SK-N-SH treated with all-trans-retinoic acid at 6 μM for 48 hours (cell line): ENCODE measurements at regions not wholly inside any gene's neighbourhood (a gene's known extent, or its start where the extent isn't known, plus 50 kb on each side); places are given as distances from the start of the nearest gene placed in this dataset.

Experiments used
- ARNTL ChIP-seq: fragments of 450-650 bp; formaldehyde crosslinking; IDR thresholded peaks from 2 replicates; pipeline ENCODE4 v1.5.0; 2020; ENCODE audit warnings: low read depth, mild to moderate bottlenecking, moderate library complexity, borderline replicate concordance
- BACH2 ChIP-seq: fragments of 250-450 bp; sonication (Bioruptor Pico); IDR thresholded peaks from 2 replicates; pipeline ENCODE4 v1.9.0; 2021; ENCODE audit warnings: mild to moderate bottlenecking, borderline replicate concordance
- OSR1 ChIP-seq: fragments of 250-450 bp; sonication (Bioruptor Pico); IDR thresholded peaks from 2 replicates; pipeline ENCODE4 v1.8.0; 2022; ENCODE audit warnings: moderate library complexity, mild to moderate bottlenecking, inconsistent platforms
- PATZ1 ChIP-seq: fragments of 250-450 bp; sonication (Bioruptor Pico); IDR thresholded peaks from 2 replicates; pipeline ENCODE4 v1.8.0; 2020; ENCODE audit warnings: mild to moderate bottlenecking, moderate library complexity, borderline replicate concordance
- SNAI2 ChIP-seq: fragments of 250-450 bp; sonication (Bioruptor Pico); IDR thresholded peaks from 2 replicates; pipeline ENCODE4 v1.5.0; 2020; ENCODE audit warnings: mild to moderate bottlenecking, moderate library complexity

GRCh38 chr2:34486965-34487364, 887.9 kb upstream of the FAM98A start:
- no peak for TF ChIP-seq ARNTL (CRISPR knock-in tag)
- TF ChIP-seq PATZ1: no peak
- no peak for TF ChIP-seq BACH2 (CRISPR knock-in tag)
- no peak for TF ChIP-seq SNAI2 (CRISPR knock-in tag)
- TF ChIP-seq OSR1 (CRISPR knock-in tag): no peak
